ENCODE measurements at regions not wholly inside any gene's neighbourhood (a gene's known extent, or its start where the extent isn't known, plus 50 kb on each side); places are given as distances from the start of the nearest gene placed in this dataset.
"Not testable (repeated sequence)": the region's sequence is repeated elsewhere in the genome, so short reads cannot be mapped to it uniquely, and the experiment has no call there.

DNA sequence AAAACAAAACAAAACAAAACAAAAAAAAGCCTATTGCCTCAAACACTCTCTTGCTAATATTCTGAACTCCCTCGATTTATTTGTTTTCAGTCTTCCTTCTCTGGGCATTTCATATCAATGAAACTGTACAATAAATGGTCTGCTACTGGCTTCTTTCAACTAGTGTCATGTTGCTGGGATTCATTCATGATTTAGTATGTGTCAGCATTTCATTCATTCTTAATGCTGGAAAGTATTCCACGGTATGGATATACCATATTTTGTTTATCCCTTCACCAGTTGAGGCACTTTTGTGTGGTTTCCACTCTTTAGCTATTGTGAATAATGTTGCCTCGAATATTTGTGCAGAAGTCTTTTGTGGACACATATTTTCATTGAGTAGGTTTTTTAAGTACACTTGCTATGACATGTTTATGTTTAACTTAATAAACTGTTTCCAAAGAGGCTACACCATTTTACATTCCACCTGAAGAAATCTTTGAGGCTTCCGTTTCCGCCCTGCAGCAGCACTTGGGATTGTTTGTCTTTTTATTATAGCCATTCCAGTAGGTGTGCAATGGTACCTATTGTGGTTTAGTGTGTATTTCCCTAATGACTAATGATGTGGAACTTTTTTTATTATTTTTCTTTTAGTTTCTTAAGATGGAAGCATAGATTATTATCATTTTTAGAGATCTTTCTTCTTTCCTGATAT is 543.6 kb upstream of the SOX11 start:
- no peak for DNase-seq
- in situ Hi-C loops (cut with HindIII; ENCODE audit: low pct_ligation_motif_present, low pct_unique_long_range_greater_than_20kb, low sequenced_read_pairs): no loop called here

DNA sequence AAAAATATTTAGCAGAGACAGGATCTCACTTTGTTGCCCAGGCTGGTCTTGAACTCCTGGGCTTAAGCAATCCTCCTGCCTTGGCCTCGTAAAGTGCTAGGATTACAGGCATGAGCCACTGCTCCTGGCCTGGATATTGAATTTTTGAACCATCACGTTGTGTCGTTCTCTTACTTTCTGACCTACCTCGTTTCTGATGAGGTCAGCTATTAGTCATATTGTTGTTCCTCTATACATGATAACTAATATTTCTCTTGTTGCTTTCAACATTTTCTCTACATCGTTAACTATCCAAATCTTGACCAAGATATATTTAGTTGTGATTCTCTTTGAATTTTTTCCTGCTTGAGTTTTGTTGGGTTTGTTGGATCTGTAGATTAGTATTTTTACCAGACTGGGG is 541.3 kb upstream of the SOX11 start:
- DNase-seq: no peak
- in situ Hi-C loops (cut with HindIII; ENCODE audit: low pct_ligation_motif_present, low pct_unique_long_range_greater_than_20kb, low sequenced_read_pairs): no loop called here

GRCh38 chr2:5164776-5165525 is 527.2 kb upstream of the SOX11 start:
- in situ Hi-C loops (cut with HindIII; ENCODE audit: low pct_ligation_motif_present, low pct_unique_long_range_greater_than_20kb, low sequenced_read_pairs): no loop called here

DNA sequence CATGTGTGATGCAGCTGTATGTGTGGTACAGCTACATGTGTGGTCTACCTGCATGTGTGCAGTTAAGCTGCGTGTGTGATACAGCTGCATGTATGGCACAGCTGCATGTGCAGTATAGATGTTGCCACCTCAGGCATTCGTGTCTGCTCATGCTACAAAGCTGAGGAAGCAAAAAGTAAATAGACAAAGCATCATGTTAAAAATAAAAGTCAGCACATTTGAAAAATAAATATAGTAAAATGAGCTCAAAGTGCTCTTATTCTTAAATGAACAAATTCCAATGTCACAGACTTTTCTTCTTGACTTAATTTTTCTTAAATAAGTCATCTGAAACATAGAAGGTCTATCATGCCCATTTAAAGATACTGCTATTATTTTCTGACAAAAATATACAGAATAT is 519.3 kb upstream of the SOX11 start:
- DNase-seq: no peak
- in situ Hi-C loops (cut with HindIII; ENCODE audit: low pct_ligation_motif_present, low pct_unique_long_range_greater_than_20kb, low sequenced_read_pairs): no loop called here

More at GRCh38 chr2:5164776-5165525, 527.2 kb upstream of the SOX11 start:
- peak; percentile 21 for DNase-seq

DNA sequence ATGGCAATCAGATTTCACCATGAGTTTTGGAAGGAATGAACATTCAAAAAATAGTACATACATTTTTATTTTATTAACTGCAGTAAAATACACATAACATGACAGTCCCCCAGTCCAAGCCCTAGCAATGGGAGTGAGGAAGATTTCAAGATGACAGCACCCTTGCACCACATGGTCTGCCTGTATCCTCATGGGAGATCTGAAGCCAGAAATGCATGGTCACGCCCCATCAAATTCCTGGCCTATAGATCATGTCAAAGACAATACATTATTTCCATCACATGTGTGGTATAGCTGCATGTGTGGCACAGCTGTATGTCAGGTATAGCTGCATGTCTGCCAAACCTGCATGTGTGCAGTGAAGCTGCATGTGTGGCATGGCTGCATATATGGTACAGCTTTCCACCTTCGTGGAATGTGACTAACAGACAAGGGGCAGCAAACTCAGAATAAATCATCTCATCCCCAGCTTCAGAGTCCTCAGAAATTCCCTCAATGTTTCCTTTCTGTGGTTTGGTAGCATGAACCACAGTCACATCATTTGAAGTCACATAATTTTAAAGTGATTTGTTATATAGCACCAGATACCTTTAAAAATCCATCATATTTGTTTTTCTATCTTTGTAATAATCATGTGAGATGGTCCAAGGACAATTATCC is 518.2 kb upstream of the SOX11 start:
- in situ Hi-C loops (cut with HindIII; ENCODE audit: low pct_ligation_motif_present, low pct_unique_long_range_greater_than_20kb, low sequenced_read_pairs): no loop called here
- no peak for DNase-seq

DNA sequence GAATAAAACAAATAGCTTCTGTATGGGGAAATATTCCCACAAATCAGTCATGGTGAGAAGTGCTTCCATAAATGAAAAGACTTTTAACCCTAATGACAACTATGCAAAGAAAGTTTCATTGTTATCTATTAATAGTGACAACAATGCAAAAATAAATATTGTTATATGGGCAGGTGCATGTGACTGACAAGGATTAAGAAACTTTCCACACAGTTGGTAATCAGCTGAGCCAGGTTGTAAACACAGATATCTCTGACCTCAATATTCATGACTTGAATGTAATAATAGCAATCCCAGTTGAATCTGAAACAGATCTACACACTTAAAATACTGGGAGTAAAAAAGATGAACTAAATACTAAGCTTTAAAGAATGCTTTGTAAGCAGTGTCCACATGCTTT is 517.0 kb upstream of the SOX11 start:
- in situ Hi-C loops (cut with HindIII; ENCODE audit: low pct_ligation_motif_present, low pct_unique_long_range_greater_than_20kb, low sequenced_read_pairs): no loop called here
- no peak for DNase-seq

DNA sequence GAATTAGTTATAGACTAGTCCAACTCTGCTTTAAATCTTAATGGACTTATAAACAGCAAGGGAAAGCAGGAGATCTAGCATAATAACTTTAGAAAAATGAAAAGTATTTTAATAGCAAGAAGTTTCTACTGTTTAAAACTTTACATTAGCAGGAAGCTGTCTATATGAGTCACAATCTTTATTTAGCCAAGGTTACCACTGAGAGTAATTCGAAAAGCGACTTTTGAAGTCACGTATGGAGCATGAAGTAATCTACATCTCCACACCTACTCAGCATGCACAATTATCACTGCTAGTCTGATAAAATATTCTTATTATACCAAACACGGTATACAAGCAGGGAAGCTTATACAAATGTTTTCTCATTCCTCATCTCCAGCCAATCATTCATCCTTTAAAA is 515.4 kb upstream of the SOX11 start:
- in situ Hi-C loops (cut with HindIII; ENCODE audit: low pct_ligation_motif_present, low pct_unique_long_range_greater_than_20kb, low sequenced_read_pairs): no loop called here
- no peak for DNase-seq

GRCh38 chr2:5183031-5183430 is 509.2 kb upstream of the SOX11 start:
- DNase-seq: no peak
- in situ Hi-C loops (cut with HindIII; ENCODE audit: low pct_ligation_motif_present, low pct_unique_long_range_greater_than_20kb, low sequenced_read_pairs): no loop called here

DNA sequence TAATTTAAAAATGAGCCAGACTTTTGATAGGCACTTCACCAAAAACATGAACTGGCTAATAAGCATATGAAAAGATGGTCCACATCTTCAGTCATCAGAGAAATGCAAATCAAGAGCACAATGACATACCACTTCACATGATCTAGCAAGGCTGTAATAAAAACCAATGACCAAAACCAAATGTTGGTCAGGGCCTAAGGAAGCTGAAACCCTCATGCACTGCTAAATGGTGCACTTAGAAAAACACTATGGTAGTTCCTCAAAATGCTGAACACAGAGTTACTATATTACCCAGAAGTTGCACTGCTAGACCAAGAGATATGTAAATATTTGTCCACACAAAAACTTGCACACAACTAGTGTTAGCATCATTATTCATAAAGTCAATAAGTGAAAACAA is 504.9 kb upstream of the SOX11 start:
- DNase-seq: no peak
- in situ Hi-C loops (cut with HindIII; ENCODE audit: low pct_ligation_motif_present, low pct_unique_long_range_greater_than_20kb, low sequenced_read_pairs): no loop called here

DNA sequence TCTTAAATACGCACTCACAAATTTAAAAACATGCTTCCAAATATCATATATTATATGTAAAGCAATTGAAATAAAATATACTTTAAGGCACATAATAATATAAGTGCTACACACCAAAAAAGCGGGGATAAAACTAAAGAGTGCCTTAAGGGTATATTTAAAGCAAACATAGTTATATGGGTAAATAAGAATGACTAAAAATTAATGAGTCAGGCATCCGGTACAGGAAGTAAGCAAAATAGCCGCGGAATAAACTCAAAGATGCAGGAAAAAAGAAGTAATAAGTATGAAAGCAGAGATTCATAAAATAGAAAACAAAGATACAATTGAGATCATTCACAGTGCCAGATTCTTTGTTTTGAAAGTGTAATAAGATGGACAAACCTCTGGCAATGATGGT is 503.5 kb upstream of the SOX11 start:
- no peak for DNase-seq
- in situ Hi-C loops (cut with HindIII; ENCODE audit: low pct_ligation_motif_present, low pct_unique_long_range_greater_than_20kb, low sequenced_read_pairs): no loop called here

- no peak for DNase-seq
- in situ Hi-C loops (cut with HindIII; ENCODE audit: low pct_ligation_motif_present, low pct_unique_long_range_greater_than_20kb, low sequenced_read_pairs): no loop called here
These were observed 502.2 kb upstream of the SOX11 start for GRCh38 chr2:5190023-5190422.

GRCh38 chr2:5195636-5196035 is 496.5 kb upstream of the SOX11 start:
- DNase-seq: no peak
- in situ Hi-C loops (cut with HindIII; ENCODE audit: low pct_ligation_motif_present, low pct_unique_long_range_greater_than_20kb, low sequenced_read_pairs): no loop called here

DNA sequence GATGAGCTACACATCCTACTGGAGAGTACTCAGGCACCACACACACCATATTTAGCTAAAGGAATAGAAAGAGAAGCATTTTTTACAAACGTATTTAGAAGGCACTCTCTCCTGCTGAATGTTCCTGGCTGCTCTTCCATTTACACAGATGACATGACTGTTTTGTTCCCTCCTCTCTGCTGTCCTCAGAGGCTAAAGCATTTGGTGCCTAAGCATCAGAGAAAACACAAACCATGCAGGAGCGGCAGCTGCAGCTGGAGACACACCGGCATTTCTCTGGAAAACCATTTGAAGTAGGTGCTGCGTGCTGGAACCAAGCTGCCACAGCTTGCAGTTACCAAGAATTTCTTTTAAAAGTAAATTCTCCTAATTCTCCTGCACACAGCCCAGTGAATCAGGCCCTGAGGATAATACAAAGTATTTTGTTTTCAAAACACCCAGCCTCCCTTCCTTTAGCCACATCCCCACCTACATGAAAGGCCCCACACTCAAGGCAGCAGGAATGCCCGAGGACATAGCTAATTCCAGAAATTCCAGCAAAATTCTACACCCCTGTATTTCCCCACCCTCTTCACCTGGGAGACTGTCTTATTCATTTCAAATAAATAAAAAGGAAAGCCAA is 488.9 kb upstream of the SOX11 start:
- no peak for DNase-seq
- in situ Hi-C loops (cut with HindIII; ENCODE audit: low pct_ligation_motif_present, low pct_unique_long_range_greater_than_20kb, low sequenced_read_pairs): no loop called here

DNA sequence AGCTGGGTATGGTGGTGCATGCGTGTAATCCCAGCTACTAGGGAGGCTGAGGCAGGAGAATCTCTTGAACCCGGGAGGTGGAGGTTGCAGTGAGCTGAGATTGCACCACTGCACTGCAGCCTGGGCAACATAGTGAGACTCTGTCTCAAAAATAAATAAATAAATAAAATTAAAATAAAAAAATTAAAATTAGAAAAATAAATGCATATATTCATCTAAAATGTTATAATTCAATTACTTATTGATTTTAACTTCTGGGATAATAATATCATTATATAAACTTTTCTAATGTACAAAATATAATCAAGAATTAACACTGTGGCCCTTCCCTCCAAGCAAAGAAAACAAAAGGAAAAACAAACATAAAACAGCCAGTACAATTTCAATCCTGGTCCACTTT is 485.4 kb upstream of the SOX11 start:
- DNase-seq; in situ Hi-C loops (cut with HindIII; ENCODE audit: low pct_ligation_motif_present, low pct_unique_long_range_greater_than_20kb, low sequenced_read_pairs): not testable (repeated sequence)

DNA sequence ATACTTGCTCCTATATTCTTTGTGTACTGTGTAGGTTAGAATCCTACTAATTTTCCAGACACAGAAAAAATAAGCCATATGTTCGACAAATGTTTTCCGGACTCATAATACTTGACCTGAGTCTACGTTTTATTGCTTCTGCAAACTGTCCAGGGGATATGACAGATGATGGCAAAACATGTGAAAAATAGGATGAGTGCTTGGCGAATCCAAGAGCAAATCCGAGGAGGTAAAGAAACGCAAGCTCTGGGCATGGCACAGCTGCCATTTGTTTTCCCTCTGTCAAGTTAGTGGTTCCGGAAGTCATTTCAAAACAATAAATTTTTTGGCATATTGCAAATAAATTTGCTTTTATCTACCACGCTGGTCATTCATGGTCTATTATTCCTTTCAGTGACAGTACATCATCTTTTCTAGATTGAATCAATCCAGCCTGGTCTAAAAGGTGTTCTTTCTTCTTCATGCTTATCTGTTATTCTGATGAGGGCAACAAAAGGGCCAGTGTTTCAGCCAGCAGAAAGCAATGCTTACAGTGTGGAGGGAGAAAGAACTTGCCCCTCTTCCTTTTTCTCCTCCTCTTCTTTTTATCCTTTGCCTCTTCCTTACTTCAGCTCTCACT is 476.1 kb upstream of the SOX11 start:
- in situ Hi-C loops (cut with HindIII; ENCODE audit: low pct_ligation_motif_present, low pct_unique_long_range_greater_than_20kb, low sequenced_read_pairs): no loop called here
- DNase-seq: no peak

DNA sequence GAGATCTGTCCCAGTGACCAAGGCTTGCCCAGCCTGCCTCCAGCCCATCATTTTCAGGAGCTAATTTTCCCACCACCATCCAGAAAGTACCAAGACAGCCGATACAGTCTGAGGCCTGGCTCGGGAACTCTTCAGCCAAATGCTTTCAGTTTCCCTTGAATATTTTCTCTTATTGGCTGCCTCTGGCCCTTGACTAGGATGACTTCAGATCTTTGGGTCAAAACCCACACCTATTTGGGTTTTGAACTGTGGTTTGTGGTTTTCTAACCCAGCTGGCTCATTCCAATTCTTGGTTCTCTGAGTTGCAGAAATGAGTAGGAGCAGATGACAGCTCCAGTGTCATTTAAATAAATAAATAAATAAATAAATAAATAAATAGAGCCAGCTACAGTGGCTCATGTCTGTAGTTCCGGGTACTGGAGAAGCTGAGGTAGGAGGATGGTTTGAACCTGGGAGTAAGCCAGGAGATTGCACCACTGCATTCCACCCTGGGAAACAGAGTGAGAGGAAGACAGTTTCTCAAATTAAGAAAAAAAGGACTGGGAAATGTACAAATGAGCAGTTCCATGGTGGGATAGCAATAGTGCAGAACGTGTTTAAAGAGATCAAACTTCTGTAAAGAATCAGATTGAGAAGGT is 465.0 kb upstream of the SOX11 start:
- in situ Hi-C loops (cut with HindIII; ENCODE audit: low pct_ligation_motif_present, low pct_unique_long_range_greater_than_20kb, low sequenced_read_pairs): no loop called here
- no peak for DNase-seq

DNA sequence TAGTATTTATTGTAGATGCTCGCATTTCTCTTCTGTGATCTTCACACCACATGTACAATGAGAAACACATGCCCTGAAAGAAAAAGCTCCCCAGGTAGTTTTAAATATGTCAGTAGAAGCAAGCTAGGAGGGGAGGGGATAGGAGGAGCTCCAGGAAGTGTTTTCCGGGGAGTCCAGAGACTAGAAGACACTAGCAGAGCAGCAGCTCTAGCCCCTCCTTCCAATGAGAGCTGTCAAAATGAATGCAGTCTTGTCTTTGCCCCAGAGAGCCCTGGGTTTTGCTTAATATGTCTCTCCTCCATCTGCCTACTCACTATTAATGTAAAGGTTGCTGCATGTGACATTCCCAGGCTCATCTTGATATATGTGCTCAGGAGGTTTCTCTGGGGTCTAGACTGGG is 462.6 kb upstream of the SOX11 start:
- no peak for DNase-seq
- in situ Hi-C loops (cut with HindIII; ENCODE audit: low pct_ligation_motif_present, low pct_unique_long_range_greater_than_20kb, low sequenced_read_pairs): no loop called here

DNA sequence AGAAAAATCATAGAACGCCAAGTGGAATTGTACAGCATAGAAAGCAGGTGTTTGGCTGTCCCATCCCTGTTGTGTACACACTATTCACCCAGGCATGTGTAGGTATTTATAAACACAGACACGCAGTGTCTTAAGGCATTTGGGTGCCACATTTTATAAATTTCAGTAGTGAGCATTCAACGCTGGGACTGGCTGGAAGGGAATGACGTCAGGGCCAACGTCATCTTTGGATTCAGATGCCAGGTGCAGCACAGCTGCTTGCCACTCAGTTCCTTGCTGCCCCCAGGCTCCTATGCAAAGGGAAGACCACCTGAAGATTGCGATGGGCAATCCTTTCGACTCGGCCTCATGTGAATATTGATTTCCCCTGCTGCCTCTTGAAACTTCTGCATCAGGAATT is 461.7 kb upstream of the SOX11 start:
- DNase-seq: no peak
- in situ Hi-C loops (cut with HindIII; ENCODE audit: low pct_ligation_motif_present, low pct_unique_long_range_greater_than_20kb, low sequenced_read_pairs): no loop called here

GRCh38 chr2:5230855-5231254 is 461.3 kb upstream of the SOX11 start:
- DNase-seq: no peak
- in situ Hi-C loops (cut with HindIII; ENCODE audit: low pct_ligation_motif_present, low pct_unique_long_range_greater_than_20kb, low sequenced_read_pairs): no loop called here

Measured in ACHN (cell line).